ENCODE measurements at regions not wholly inside any gene's neighbourhood (a gene's known extent, or its start where the extent isn't known, plus 50 kb on each side); places are given as distances from the start of the nearest gene placed in this dataset.
"Not testable (repeated sequence)": the region's sequence is repeated elsewhere in the genome, so short reads cannot be mapped to it uniquely, and the experiment has no call there.

- DNase-seq (ENCODE audit: low read depth): no peak
Observed at GRCh38 chr1:68673771-68674170, 176.9 kb upstream of the DEPDC1 start.

- no peak for DNase-seq (ENCODE audit: low read depth)
Observed at GRCh38 chr1:68675336-68675735, 178.5 kb upstream of the DEPDC1 start.

GRCh38 chr1:68677684-68678351 is 180.9 kb upstream of the DEPDC1 start:
- no peak for DNase-seq (ENCODE audit: low read depth)

GRCh38 chr1:68696221-68696620 is 199.3 kb upstream of the DEPDC1 start:
- DNase-seq (ENCODE audit: low read depth): no peak

GRCh38 chr1:68703921-68704354 is 207.1 kb upstream of the DEPDC1 start:
- no peak for DNase-seq (ENCODE audit: low read depth)

GRCh38 chr1:68704800-68705443 is 208.0 kb upstream of the DEPDC1 start:
- DNase-seq (ENCODE audit: low read depth): no peak

GRCh38 chr1:68705466-68705865 is 208.6 kb upstream of the DEPDC1 start:
- no peak for DNase-seq (ENCODE audit: low read depth)

GRCh38 chr1:68706639-68707317 is 209.9 kb upstream of the DEPDC1 start:
- DNase-seq (ENCODE audit: low read depth): no peak

- no peak for DNase-seq (ENCODE audit: low read depth)
Observed at GRCh38 chr1:68717330-68717729, 220.4 kb upstream of the DEPDC1 start.

GRCh38 chr1:68720476-68720875 is 223.6 kb upstream of the DEPDC1 start:
- no peak for DNase-seq (ENCODE audit: low read depth)

- no peak for DNase-seq (ENCODE audit: low read depth)
Observed at GRCh38 chr1:68723791-68724190, 226.9 kb upstream of the DEPDC1 start.

- no peak for DNase-seq (ENCODE audit: low read depth)
Observed at GRCh38 chr1:68725001-68725752, 228.3 kb upstream of the DEPDC1 start.

- not testable (repeated sequence) for DNase-seq (ENCODE audit: low read depth)
Observed at GRCh38 chr1:68739486-68739885, 242.6 kb upstream of the DEPDC1 start.

- no peak for DNase-seq (ENCODE audit: low read depth)
Observed at GRCh38 chr1:68745011-68745410, 248.1 kb upstream of the DEPDC1 start.

- no peak for DNase-seq (ENCODE audit: low read depth)
Observed at GRCh38 chr1:68745451-68745850, 248.6 kb upstream of the DEPDC1 start.

GRCh38 chr1:68746378-68746777 is 249.5 kb upstream of the DEPDC1 start:
- no peak for DNase-seq (ENCODE audit: low read depth)

- DNase-seq (ENCODE audit: low read depth): no peak
Observed at GRCh38 chr1:68751723-68752122, 254.8 kb upstream of the DEPDC1 start.

- no peak for DNase-seq (ENCODE audit: low read depth)
Observed at GRCh38 chr1:68758666-68759209, 261.9 kb upstream of the DEPDC1 start.

GRCh38 chr1:68767941-68768340 is 271.1 kb upstream of the DEPDC1 start:
- DNase-seq (ENCODE audit: low read depth): no peak

GRCh38 chr1:68770817-68771216 is 273.9 kb upstream of the DEPDC1 start:
- DNase-seq (ENCODE audit: low read depth): no peak

GRCh38 chr1:68777851-68778250 is 281.0 kb upstream of the DEPDC1 start:
- DNase-seq (ENCODE audit: low read depth): no peak

- DNase-seq (ENCODE audit: low read depth): not testable (repeated sequence)
Observed at GRCh38 chr1:68779841-68780240, 283.0 kb upstream of the DEPDC1 start.
